OCI-LY3 (cell line): ENCODE measurements at regions not wholly inside any gene's neighbourhood (a gene's known extent, or its start where the extent isn't known, plus 50 kb on each side); places are given as distances from the start of the nearest gene placed in this dataset.

Source experiments
- H2AFZ ChIP-seq: fragments of 200-600, 300-600 bp; shearing (Covaris generic); 2 replicates; pipeline ENCODE4 v1.6.0; 2014; ENCODE audit warnings: antibody characterized with exemption, low read depth, low read length
- H3K27ac ChIP-seq: fragments of 200-600, 300-600 bp; sonication (generic); 2 replicates; pipeline ENCODE4 v1.5.1; 2014; ENCODE audit warnings: mild to moderate bottlenecking, low read length, moderate library complexity, mixed read lengths
- H3K27me3 ChIP-seq: fragments of 200-600, 300-600 bp; sonication (generic); 2 replicates; pipeline ENCODE4 v1.6.1; 2014; ENCODE audit warnings: low read depth, low read length, mixed read lengths
- H3K36me3 ChIP-seq: fragments of 200-600, 300-600 bp; sonication (generic); replicated peaks from 2 replicates; pipeline ENCODE3; 2014; ENCODE audit warnings: low read depth, low read length, mixed read lengths
- H3K4me1 ChIP-seq: fragments of 300-600, 200-600 bp; sonication (generic); 2 replicates; pipeline ENCODE4 v1.6.1; 2014; ENCODE audit warnings: low read length, mixed read lengths
- H3K4me2 ChIP-seq: fragments of 200-600, 300-600 bp; sonication (generic); 2 replicates; pipeline ENCODE4 v1.6.1; 2014; ENCODE audit warnings: low read length, mixed read lengths
- H3K4me3 ChIP-seq: fragments of 300-600, 200-600 bp; sonication (generic); 2 replicates; pipeline ENCODE4 v1.5.1; 2014; ENCODE audit warnings: antibody characterized with exemption, mild to moderate bottlenecking, low read length, moderate library complexity
- H3K79me2 ChIP-seq: fragments of 300-600, 200-600 bp; shearing (Covaris generic); 2 replicates; pipeline ENCODE4 v1.6.1; 2014; ENCODE audit warnings: mild to moderate bottlenecking, low read length, mixed read lengths
- H3K9ac ChIP-seq: fragments of 300-600, 200-600 bp; shearing (Covaris generic); 2 replicates; pipeline ENCODE4 v1.6.0; 2014; ENCODE audit warnings: mild to moderate bottlenecking, low read length, moderate library complexity
- H3K9me3 ChIP-seq: fragments of 200-600, 300-600 bp; shearing (Covaris generic); 2 replicates; pipeline ENCODE4 v1.6.1; 2014; ENCODE audit warnings: low read length, mixed read lengths; ENCODE audit not compliant: insufficient read depth
- H4K20me1 ChIP-seq: fragments of 200-600, 300-600 bp; sonication (generic); 2 replicates; pipeline ENCODE4 v1.6.1; 2016; ENCODE audit warnings: low read length, mixed read lengths; ENCODE audit not compliant: insufficient read depth
- CTCF ChIP-seq: fragments of 200-600, 300-600 bp; sonication (generic); IDR thresholded peaks from 2 replicates; pipeline ENCODE4 v1.5.1; 2014; ENCODE audit warnings: antibody characterized with exemption, low read length, low read depth
- EZH2phosphoT487 ChIP-seq: fragments of 200-600 bp; shearing (Covaris generic); IDR thresholded peaks from 2 replicates; pipeline ENCODE4 v1.6.1; 2018; ENCODE audit warnings: antibody characterized with exemption, mixed run types, low read depth

GRCh38 chr16:8511464-8511863, 78.8 kb downstream of the TMEM114 start:
- no peaks in the 10 kb centered on the region for H3K36me3 ChIP-seq
- H3K4me3 ChIP-seq, result no peak overlapping the region
- H2AFZ ChIP-seq, result no peak overlapping the region
- H3K9me3 ChIP-seq, result no peaks in the 10 kb centered on the region
- no peak overlapping the region for H3K9ac ChIP-seq
- no peaks in the 10 kb centered on the region for H3K27me3 ChIP-seq
- H3K4me2 ChIP-seq, result no peak overlapping the region
- H3K4me1 ChIP-seq, result peaks cover 3% of the 10 kb centered on the region; the same call in 1 of the 2 replicates
- no peaks in the 10 kb centered on the region for H3K79me2 ChIP-seq
- H4K20me1 ChIP-seq, result no peaks in the 10 kb centered on the region
- no peak overlapping the region for H3K27ac ChIP-seq
- TF ChIP-seq EZH2phosphoT487 (no peak), CTCF (no peak)

GRCh38 chr16:8510160-8510559, 80.2 kb downstream of the TMEM114 start:
- Histone ChIP-seq H2AFZ (no peak overlapping the region), H3K9me3 (no peaks in the 10 kb centered on the region), H3K4me2 (no peak overlapping the region), H3K27me3 (0 out of 2 replicates have a peak, but pooled peaks cover 6% of the 10 kb centered on the region), H3K27ac (no peak overlapping the region), H3K9ac (no peak overlapping the region), H4K20me1 (no peaks in the 10 kb centered on the region), H3K36me3 (no peaks in the 10 kb centered on the region), H3K4me1 (peaks cover 3% of the 10 kb centered on the region; the same call in 1 of the 2 replicates), H3K4me3 (no peak overlapping the region), H3K79me2 (no peaks in the 10 kb centered on the region)
- TF ChIP-seq CTCF (no peak), EZH2phosphoT487 (no peak)

- Histone ChIP-seq H3K4me3 (no peak overlapping the region), H3K9ac (no peak overlapping the region), H3K27ac (no peak overlapping the region), H2AFZ (no peak overlapping the region), H4K20me1 (no peaks in the 10 kb centered on the region), H3K4me1 (no peaks in the 10 kb centered on the region), H3K27me3 (peaks cover 8% of the 10 kb centered on the region; the same call in 1 of the 2 replicates), H3K36me3 (no peaks in the 10 kb centered on the region), H3K4me2 (no peak overlapping the region), H3K79me2 (no peaks in the 10 kb centered on the region), H3K9me3 (no peaks in the 10 kb centered on the region)
- TF ChIP-seq EZH2phosphoT487 (no peak), CTCF (no peak)
Measured at GRCh38 chr16:8505327-8505991, 84.9 kb downstream of the TMEM114 start.

GRCh38 chr16:8502446-8502845, 87.9 kb downstream of the TMEM114 start:
- H2AFZ ChIP-seq, result no peak overlapping the region
- H3K27ac ChIP-seq, result no peak overlapping the region
- H4K20me1 ChIP-seq, result no peaks in the 10 kb centered on the region
- H3K4me3 ChIP-seq, result no peak overlapping the region
- H3K9me3 ChIP-seq, result no peaks in the 10 kb centered on the region
- no peaks in the 10 kb centered on the region for H3K4me1 ChIP-seq
- no peaks in the 10 kb centered on the region for H3K79me2 ChIP-seq
- no peak overlapping the region for H3K4me2 ChIP-seq
- H3K27me3 ChIP-seq, result peaks cover 8% of the 10 kb centered on the region; the same call in 1 of the 2 replicates
- no peaks in the 10 kb centered on the region for H3K36me3 ChIP-seq
- TF ChIP-seq CTCF (no peak), EZH2phosphoT487 (no peak)
- H3K9ac ChIP-seq, result no peak overlapping the region
